Common myeloid progenitor, CD34-positive (primary cell): ENCODE measurements at regions not wholly inside any gene's neighbourhood (a gene's known extent, or its start where the extent isn't known, plus 50 kb on each side); places are given as distances from the start of the nearest gene placed in this dataset.
"Not testable (repeated sequence)": the region's sequence is repeated elsewhere in the genome, so short reads cannot be mapped to it uniquely, and the experiment has no call there.

ENCODE experiments used
- CTCF ChIA-PET: fragments of 350-600 bp; sonication (Branson Sonifier 250); formaldehyde crosslinking; loops from one replicate; lab custom pipeline; 2021; ENCODE audit warnings: antibody characterized with exemption; lab: Charles Lee
- POLR2A ChIA-PET: fragments of 350-600 bp; sonication (Branson Sonifier 250); formaldehyde crosslinking; loops from one replicate; lab custom pipeline; 2021; ENCODE audit warnings: antibody characterized with exemption; lab: Charles Lee
- DNase-seq, 3 donors: peaks; one replicate each; pipeline versions ENCODE4 v3.0.0 to v3.0.0-alpha.2; 2013
- H3K27ac ChIP-seq, 2 experiments: 1 replicate in 1 of 2; 2 replicates in 1 of 2; pipeline ENCODE4 v1.7.0; 2013; ENCODE audit warnings: inconsistent platforms in 2 of 2, low read length in 2 of 2, mild to moderate bottlenecking in 2 of 2, low read depth in 1 of 2, moderate library complexity in 1 of 2; ENCODE audit not compliant: severe bottlenecking in 2 of 2, insufficient read depth in 1 of 2, poor library complexity in 1 of 2
- H3K27me3 ChIP-seq, 5 experiments: replicated peaks in 2 of 5; 1 replicate in 3 of 5; 2 replicates in 2 of 5; pipeline versions ENCODE4 v1.6.1 to v1.7.0; 2013; ENCODE audit warnings: low read length in 4 of 5, mild to moderate bottlenecking in 2 of 5, moderate library complexity in 2 of 5, inconsistent platforms in 1 of 5; ENCODE audit not compliant: insufficient read depth in 5 of 5, control insufficient read depth in 4 of 5
- H3K36me3 ChIP-seq, 4 experiments: 1 replicate in 2 of 4; 2 replicates in 2 of 4; pipeline versions ENCODE4 v1.6.1 to v1.7.0; 2013; ENCODE audit warnings: low read length in 3 of 4, control low read depth in 1 of 4, mild to moderate bottlenecking in 1 of 4; ENCODE audit not compliant: control insufficient read depth in 4 of 4, insufficient read depth in 4 of 4
- H3K4me1 ChIP-seq, 4 experiments: 1 replicate in 3 of 4; 2 replicates in 1 of 4; pipeline versions ENCODE4 v1.6.1 to v1.7.1; 2013; ENCODE audit warnings: low read length in 3 of 4, mild to moderate bottlenecking in 3 of 4, control low read depth in 1 of 4, inconsistent platforms in 1 of 4, moderate library complexity in 1 of 4; ENCODE audit not compliant: control insufficient read depth in 4 of 4, insufficient read depth in 4 of 4; ENCODE audit errors: control extremely low read depth in 1 of 4
- H3K4me3 ChIP-seq, 7 experiments: 1 replicate in 4 of 7; 2 replicates in 3 of 7; pipeline versions ENCODE4 v1.5.1 to v1.7.0; 2013; ENCODE audit warnings: mild to moderate bottlenecking in 7 of 7, low read length in 6 of 7, moderate library complexity in 6 of 7, inconsistent platforms in 2 of 7, low read depth in 2 of 7, control low read depth in 1 of 7; ENCODE audit not compliant: insufficient read depth in 4 of 7, control insufficient read depth in 1 of 7; ENCODE audit errors: extremely low read depth in 1 of 7
- H3K9me3 ChIP-seq, 5 experiments: 1 replicate in 4 of 5; 2 replicates in 1 of 5; pipeline versions ENCODE4 v1.6.1 to v1.7.1; 2013; ENCODE audit warnings: low read length in 4 of 5, mild to moderate bottlenecking in 2 of 5, inconsistent platforms in 1 of 5, low read depth in 1 of 5, moderate library complexity in 1 of 5; ENCODE audit not compliant: control insufficient read depth in 4 of 5, insufficient read depth in 2 of 5; ENCODE audit errors: control extremely low read depth in 1 of 5
- WGBS: methylation state at CpG from one replicate; pipeline ENCODE4 v1.1.5; 2013; ENCODE audit not compliant: insufficient coverage; 5-methylcytosine and 5-hydroxymethylcytosine counted together

DNA sequence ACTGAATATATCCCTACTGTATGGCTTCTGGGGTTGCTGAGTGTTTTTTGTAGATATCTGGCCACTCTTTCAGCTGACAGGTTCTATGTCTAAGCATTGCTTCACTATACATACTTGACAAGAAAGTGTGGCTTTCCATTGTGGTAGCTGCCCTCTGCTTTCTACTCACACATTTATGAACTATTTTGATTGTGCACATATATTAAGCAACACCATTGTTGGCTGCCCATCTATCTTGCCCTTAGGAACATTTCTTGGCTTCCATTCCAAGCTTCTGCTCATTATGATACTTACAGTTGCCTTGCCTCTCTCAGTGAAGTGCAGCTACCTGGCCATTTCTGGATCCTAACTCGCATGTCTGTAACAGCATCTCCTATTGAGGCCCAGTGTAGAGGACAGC is 153.6 kb upstream of the MOCS2 start:
- CTCF ChIA-PET, result interaction anchor here (0.9 to 1.3 kb wide), 2 partner anchors 16 to 972 kb away, joined by 3 to 6 read pairs; no protein-coding TSS in a partner anchor
- 100% methylated on average over 1 of the region's 1 CpG for WGBS

DNA sequence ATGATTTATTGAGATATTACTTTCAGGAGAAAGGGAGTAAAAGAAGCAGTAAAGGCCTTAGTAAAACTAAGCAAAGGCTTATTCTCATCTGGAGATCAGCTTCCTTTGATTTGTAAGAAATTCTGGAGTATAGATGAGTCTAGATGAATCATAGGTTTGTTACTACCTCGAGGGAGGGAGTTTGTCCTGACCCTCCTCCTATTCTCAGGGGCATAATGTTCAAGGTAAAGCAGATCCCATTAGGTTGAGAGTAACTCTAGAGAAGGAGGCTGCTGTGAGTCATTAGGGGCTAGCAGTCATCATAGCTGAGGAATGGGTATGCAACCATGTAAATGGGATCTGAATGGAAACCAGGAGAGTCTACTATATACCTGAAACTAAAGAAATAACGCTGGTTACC is 155.5 kb upstream of the MOCS2 start:
- no peak overlapping the region for H3K27ac ChIP-seq
- no peak for DNase-seq

More for the DNA sequence above, 153.6 kb upstream of the MOCS2 start:
- H3K27me3 ChIP-seq, result no peaks in the 10 kb centered on the region
- POLR2A ChIA-PET, result no interaction called here
- H3K4me3 ChIP-seq, result no peak overlapping the region
- H3K36me3 ChIP-seq, result no peaks in the 10 kb centered on the region
- DNase-seq, result no peak
- H3K4me1 ChIP-seq, result no peaks in the 10 kb centered on the region
- no peak overlapping the region for H3K27ac ChIP-seq
- peaks cover 0 to 5% (median 2%) of the 10 kb centered on the region in 5 experiments for H3K9me3 ChIP-seq

DNA sequence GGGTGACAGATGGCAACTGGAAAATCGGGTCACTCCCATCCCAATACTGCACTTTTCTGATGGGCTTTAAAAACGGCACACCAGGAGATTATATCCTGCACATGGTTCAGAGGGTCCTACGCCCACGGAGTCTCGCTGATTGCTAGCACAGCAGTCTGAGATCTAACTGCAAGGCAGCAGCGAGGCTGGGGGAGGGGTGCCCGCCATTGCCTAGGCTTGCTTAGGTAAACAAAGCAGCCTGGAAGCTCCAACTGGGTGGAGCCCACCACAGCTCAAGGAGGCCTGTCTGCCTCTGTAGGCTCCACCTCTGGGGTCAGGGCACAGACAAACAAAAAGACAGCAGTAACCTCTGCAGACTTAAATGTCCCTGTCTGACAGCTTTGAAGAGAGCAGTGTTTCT is 158.7 kb upstream of the MOCS2 start:
- H3K27ac ChIP-seq, H3K9me3 ChIP-seq, H3K4me3 ChIP-seq, DNase-seq, H3K36me3 ChIP-seq, POLR2A ChIA-PET, H3K4me1 ChIP-seq, H3K27me3 ChIP-seq, CTCF ChIA-PET: not testable (repeated sequence)
- WGBS, result 100% methylated on average over 2 of the region's 7 CpGs

More for the DNA sequence above, 155.5 kb upstream of the MOCS2 start:
- Histone ChIP-seq H3K4me1 (no peaks in the 10 kb centered on the region), H3K9me3 (peaks cover 0 to 5% (median 2%) of the 10 kb centered on the region in 5 experiments), H3K4me3 (no peak overlapping the region), H3K36me3 (no peaks in the 10 kb centered on the region), H3K27me3 (no peaks in the 10 kb centered on the region)
- ChIA-PET POLR2A (no interaction called here), CTCF (interaction anchor here (1.0 kb wide), 1 partner anchor 41 kb away, joined by 3 read pairs; no protein-coding TSS in a partner anchor)
- 83% methylated on average over 1 of the region's 2 CpGs for WGBS

DNA sequence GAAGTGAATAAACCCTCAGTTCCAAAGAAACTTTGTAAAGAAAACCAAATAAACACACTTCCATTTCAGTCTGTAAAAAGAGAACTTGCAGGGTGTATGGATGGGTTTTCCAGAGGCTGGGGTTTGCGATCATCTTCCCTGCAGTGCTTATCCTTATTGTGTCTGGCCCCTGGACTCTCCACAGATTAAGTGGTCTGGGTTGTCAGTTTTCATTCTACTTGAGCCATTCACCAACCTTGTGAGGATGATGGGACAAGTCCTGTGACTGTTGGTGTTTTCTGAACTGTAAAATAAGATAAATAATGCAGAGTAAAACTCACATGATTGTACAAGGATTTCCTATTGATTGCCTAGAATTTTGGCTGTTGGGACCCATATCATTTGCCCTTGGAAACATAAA is 166.1 kb upstream of the MOCS2 start:
- peaks cover 0 to 2% (median 0%) of the 10 kb centered on the region in 5 experiments for H3K9me3 ChIP-seq
- ChIA-PET POLR2A (no interaction called here), CTCF (no interaction called here)
- no peaks in the 10 kb centered on the region for H3K36me3 ChIP-seq
- no CpG with 5 or more reads among the region's 1 CpG for WGBS
- no peak overlapping the region for H3K27ac ChIP-seq
- DNase-seq, result no peak
- H3K27me3 ChIP-seq, result no peaks in the 10 kb centered on the region
- no peaks in the 10 kb centered on the region for H3K4me1 ChIP-seq
- no peak overlapping the region for H3K4me3 ChIP-seq

DNA sequence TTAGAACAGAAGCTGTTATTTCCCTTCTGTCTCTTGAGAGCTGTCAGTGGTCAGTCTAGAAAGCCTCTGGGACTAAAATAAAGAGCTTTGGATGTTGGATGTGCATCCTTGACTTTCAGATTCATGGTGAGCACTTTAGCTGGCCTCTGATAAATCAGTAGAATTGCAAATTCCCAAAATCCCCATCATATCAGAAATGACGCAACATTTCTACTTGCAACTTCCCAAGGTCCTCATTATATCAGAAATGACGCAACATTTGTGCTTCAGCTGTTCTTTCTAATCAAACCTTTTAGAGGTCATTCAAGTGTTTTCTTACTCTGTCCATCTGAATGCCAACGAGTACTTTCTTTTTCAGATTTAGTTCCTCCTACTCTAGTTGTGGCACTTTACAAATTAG is 167.3 kb upstream of the MOCS2 start:
- POLR2A ChIA-PET, result no interaction called here
- WGBS, result 100% methylated on average over 3 of the region's 3 CpGs
- Histone ChIP-seq H3K27me3 (no peaks in the 10 kb centered on the region), H3K4me3 (no peak overlapping the region), H3K4me1 (no peaks in the 10 kb centered on the region), H3K27ac (no peak overlapping the region), H3K36me3 (no peaks in the 10 kb centered on the region), H3K9me3 (peaks cover 0 to 2% (median 0%) of the 10 kb centered on the region in 5 experiments)
- CTCF ChIA-PET, result no interaction called here
- DNase-seq, result no peak

DNA sequence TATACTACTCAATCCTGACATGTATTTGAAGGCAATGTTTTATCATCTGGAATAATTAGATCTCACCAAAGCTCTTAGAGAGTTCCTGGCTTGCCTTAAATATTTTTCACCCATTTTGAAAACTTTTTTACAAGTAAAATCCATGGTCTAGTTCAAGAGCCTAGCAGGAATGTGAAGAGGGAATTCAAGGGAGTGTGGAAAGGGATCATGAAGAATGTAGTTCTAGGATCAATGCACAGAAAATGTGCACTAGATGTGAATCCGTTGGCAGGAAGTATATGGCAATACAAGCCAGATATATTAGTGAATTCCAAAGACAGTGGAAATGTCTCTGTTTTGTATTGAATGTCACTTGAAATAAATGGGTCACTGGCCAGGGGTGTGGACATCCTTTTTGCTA is 167.9 kb upstream of the MOCS2 start:
- H3K4me1 ChIP-seq, result no peaks in the 10 kb centered on the region
- H3K36me3 ChIP-seq, result no peaks in the 10 kb centered on the region
- no peak overlapping the region for H3K27ac ChIP-seq
- no peak overlapping the region for H3K4me3 ChIP-seq
- peaks cover 0 to 2% (median 0%) of the 10 kb centered on the region in 5 experiments for H3K9me3 ChIP-seq
- CTCF ChIA-PET, result no interaction called here
- no peaks in the 10 kb centered on the region for H3K27me3 ChIP-seq
- 83% methylated on average over 1 of the region's 1 CpG for WGBS
- POLR2A ChIA-PET, result no interaction called here
- DNase-seq, result no peak

DNA sequence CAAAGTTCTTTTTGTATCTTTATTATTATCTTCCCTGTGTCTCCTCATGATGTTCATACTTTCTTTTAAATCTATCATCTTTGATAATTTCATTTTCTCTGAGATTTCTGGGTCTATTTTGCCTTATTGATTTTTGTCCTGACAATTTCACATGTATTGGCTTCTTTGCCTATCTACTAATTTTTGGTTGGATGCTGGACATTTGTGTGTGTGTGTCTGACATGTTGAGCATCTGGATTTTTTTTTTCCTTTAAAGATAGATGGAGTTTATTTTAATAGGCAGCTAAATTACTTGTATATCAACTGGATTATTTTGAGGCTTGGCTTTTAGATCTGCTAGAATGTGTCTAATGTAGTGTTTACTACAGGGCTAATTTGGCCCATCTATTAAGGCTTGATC is 178.0 kb upstream of the MOCS2 start:
- POLR2A ChIA-PET, result no interaction called here
- no peaks in the 10 kb centered on the region for H3K36me3 ChIP-seq
- H3K4me3 ChIP-seq, result no peak overlapping the region
- DNase-seq, result no peak
- H3K27ac ChIP-seq, result no peak overlapping the region
- peaks cover 0 to 2% (median 0%) of the 10 kb centered on the region in 5 experiments for H3K27me3 ChIP-seq
- H3K9me3 ChIP-seq, result peaks cover 0 to 9% (median 0%) of the 10 kb centered on the region in 5 experiments
- CTCF ChIA-PET, result no interaction called here
- no peaks in the 10 kb centered on the region for H3K4me1 ChIP-seq
